ENCODE measurements at regions not wholly inside any gene's neighbourhood (a gene's known extent, or its start where the extent isn't known, plus 50 kb on each side); places are given as distances from the start of the nearest gene placed in this dataset.

DNA sequence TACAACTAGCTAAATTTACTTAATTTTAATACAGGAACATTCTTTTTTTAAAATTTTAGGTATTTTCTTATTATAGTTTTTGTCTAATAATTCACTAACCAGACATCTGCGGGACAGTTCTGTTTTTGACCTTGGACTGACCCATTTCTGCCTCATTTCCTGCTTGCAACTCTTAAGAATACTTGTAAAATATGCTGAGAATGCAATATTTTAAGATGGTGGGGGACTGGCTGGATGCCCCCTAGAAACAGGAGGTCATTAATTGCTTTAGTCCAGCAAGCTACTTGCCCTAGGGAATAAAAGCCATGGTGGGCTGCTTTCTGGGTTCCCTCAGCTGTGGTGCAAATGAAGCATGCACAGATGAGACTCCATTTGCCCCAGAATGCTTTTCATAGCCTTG lies 2348.4 kb downstream of the PCDH7 start:
- Histone ChIP-seq H3K9me2 (ENCODE audit: insufficient read depth) (no peaks in the 10 kb centered on the region), H3K9me3 (ENCODE audit: control insufficient read depth in 1 of 2, insufficient read depth in 1 of 2, low read depth in 1 of 2, low read length in 2 of 2) (no peaks in the 10 kb centered on the region), H3K79me2 (ENCODE audit: insufficient read depth, low read length) (no peaks in the 10 kb centered on the region), H2AFZ (ENCODE audit: low read depth, low read length, poor library complexity, severe bottlenecking) (no peak overlapping the region), H3K4me1 (ENCODE audit: control insufficient read depth in 1 of 2, insufficient read depth in 2 of 2, low read length in 2 of 2) (no peaks in the 10 kb centered on the region), H3K4me3 (replicated peaks in 1 of 2; ENCODE audit: low read depth in 1 of 2, low read length in 2 of 2) (no peak overlapping the region), H3K9ac (ENCODE audit: low read length) (no peak overlapping the region), H3K27ac (ENCODE audit: low read depth, low read length) (no peak overlapping the region), H4K20me1 (ENCODE audit: insufficient read depth) (no peaks in the 10 kb centered on the region), H3K4me2 (ENCODE audit: low read length) (no peak overlapping the region), H3K36me3 (ENCODE audit: control insufficient read depth in 1 of 2, insufficient read depth in 2 of 2, low read length in 2 of 2) (no peaks in the 10 kb centered on the region), H3K27me3 (ENCODE audit: insufficient read depth, low read length) (no peaks in the 10 kb centered on the region)
- BruUV-seq (replicated peaks): no TSS peak
- ChIA-PET RAD21 (ENCODE audit: low non-redundant PET in 1 of 2, low total read pairs in 2 of 2, uncharacterized antibody in 2 of 2, unreplicated experiment in 2 of 2) (no interaction called here), CTCF (no interaction called here), POLR2A (no interaction called here)
- ATAC-seq (no peak), DNase-seq (ENCODE audit: low read depth, low spot score) (no peak)
- intact Hi-C loops (cut with micrococcal nuclease): no loop called here
- TF ChIP-seq YY1 (IDR thresholded peaks at IDR 0.05; ENCODE audit: extremely low read depth, insufficient replicate concordance, low read depth, low read length): no peak
- TF ChIP-seq, protein P1, sequence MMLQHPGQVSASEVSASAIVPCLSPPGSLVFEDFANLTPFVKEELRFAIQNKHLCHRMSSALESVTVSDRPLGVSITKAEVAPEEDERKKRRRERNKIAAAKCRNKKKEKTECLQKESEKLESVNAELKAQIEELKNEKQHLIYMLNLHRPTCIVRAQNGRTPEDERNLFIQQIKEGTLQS (IDR thresholded peaks at IDR 0.05): no peak
- no peak for TF ChIP-seq TCF7L2 (IDR thresholded peaks at IDR 0.05; ENCODE audit: borderline replicate concordance, extremely low read depth, insufficient read depth, insufficient read length)
- no peak for TF ChIP-seq ZBTB33 (IDR thresholded peaks at IDR 0.05; ENCODE audit: extremely low read depth, insufficient replicate concordance, low read length)
- no peak for TF ChIP-seq CBX3 (IDR thresholded peaks at IDR 0.05; ENCODE audit: low read depth)
- TF ChIP-seq, protein P2, sequence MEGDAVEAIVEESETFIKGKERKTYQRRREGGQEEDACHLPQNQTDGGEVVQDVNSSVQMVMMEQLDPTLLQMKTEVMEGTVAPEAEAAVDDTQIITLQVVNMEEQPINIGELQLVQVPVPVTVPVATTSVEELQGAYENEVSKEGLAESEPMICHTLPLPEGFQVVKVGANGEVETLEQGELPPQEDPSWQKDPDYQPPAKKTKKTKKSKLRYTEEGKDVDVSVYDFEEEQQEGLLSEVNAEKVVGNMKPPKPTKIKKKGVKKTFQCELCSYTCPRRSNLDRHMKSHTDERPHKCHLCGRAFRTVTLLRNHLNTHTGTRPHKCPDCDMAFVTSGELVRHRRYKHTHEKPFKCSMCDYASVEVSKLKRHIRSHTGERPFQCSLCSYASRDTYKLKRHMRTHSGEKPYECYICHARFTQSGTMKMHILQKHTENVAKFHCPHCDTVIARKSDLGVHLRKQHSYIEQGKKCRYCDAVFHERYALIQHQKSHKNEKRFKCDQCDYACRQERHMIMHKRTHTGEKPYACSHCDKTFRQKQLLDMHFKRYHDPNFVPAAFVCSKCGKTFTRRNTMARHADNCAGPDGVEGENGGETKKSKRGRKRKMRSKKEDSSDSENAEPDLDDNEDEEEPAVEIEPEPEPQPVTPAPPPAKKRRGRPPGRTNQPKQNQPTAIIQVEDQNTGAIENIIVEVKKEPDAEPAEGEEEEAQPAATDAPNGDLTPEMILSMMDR (IDR thresholded peaks at IDR 0.05 in 2 of 3, conservative IDR thresholded peaks at IDR 0.05 in 1 of 3; ENCODE audit: borderline replicate concordance in 1 of 3, insufficient read depth in 1 of 3, low read depth in 2 of 3, low read length in 2 of 3): no peak
- TF ChIP-seq POLR2AphosphoS5 (IDR thresholded peaks at IDR 0.05; ENCODE audit: low read depth, low read length): no peak
- TF ChIP-seq ZFX (IDR thresholded peaks at IDR 0.05): no peak
- no peak for TF ChIP-seq SIN3A (IDR thresholded peaks at IDR 0.05; ENCODE audit: low read depth)
- no peak for TF ChIP-seq ZNF274 (IDR thresholded peaks at IDR 0.05; ENCODE audit: low read depth, low read length)
- no peak for TF ChIP-seq RAD21 (IDR thresholded peaks at IDR 0.05; ENCODE audit: low read depth)
- TF ChIP-seq POLR2A (IDR thresholded peaks at IDR 0.05; ENCODE audit: borderline replicate concordance, extremely low read depth, insufficient read depth, insufficient read length): no peak
- no peak for TF ChIP-seq EGR1 (IDR thresholded peaks at IDR 0.05; ENCODE audit: low read depth)
- TF ChIP-seq EZH2phosphoT487 (IDR thresholded peaks at IDR 0.05; ENCODE audit: borderline replicate concordance): no peak
- TF ChIP-seq CEBPB (IDR thresholded peaks at IDR 0.05; ENCODE audit: low read depth): no peak
- TF ChIP-seq SP1 (IDR thresholded peaks at IDR 0.05; ENCODE audit: low read depth): no peak

All from HCT116 (cell line).